Left ventricle myocardium inferior (tissue), 1 donor: ENCODE measurements at regions not wholly inside any gene's neighbourhood (a gene's known extent, or its start where the extent isn't known, plus 50 kb on each side); places are given as distances from the start of the nearest gene placed in this dataset.

Experiments used
- DNase-seq: peaks from one replicate; pipeline ENCODE4 v3.0.0-alpha.2; 2020
- H3K27ac ChIP-seq: fragments of 200-600 bp; replicated peaks from 2 replicates; pipeline ENCODE4 v1.8.0; 2021
- H3K27me3 ChIP-seq: fragments of 200-600 bp; 2 replicates; pipeline ENCODE4 v1.8.0; 2021; ENCODE audit warnings: low read depth
- H3K36me3 ChIP-seq: fragments of 200-600 bp; 2 replicates; pipeline ENCODE4 v1.8.0; 2021
- H3K4me1 ChIP-seq: fragments of 200-600 bp; 2 replicates; pipeline ENCODE4 v1.8.0; 2021
- H3K4me3 ChIP-seq: fragments of 200-600 bp; 2 replicates; pipeline ENCODE4 v1.8.0; 2021; ENCODE audit warnings: mild to moderate bottlenecking, moderate library complexity
- H3K9me3 ChIP-seq: fragments of 200-600 bp; replicated peaks from 2 replicates; pipeline ENCODE4 v1.8.0; 2021
- intact Hi-C: fragments of 100-400 bp; cut with micrococcal nuclease; formaldehyde crosslinking; loops from one replicate; pipeline ENCODE4 v1.11.0; 2022
- TF ChIP-seq, protein P1 (sequence below): fragments of 200-600 bp; IDR thresholded peaks from 2 replicates; pipeline ENCODE4 v1.8.0; 2021; ENCODE audit warnings: antibody characterized with exemption, mild to moderate bottlenecking, borderline replicate concordance
- donor health status: DM: no; HTN: yes; CAD: no; lungs with severe emphysema.

DNA sequence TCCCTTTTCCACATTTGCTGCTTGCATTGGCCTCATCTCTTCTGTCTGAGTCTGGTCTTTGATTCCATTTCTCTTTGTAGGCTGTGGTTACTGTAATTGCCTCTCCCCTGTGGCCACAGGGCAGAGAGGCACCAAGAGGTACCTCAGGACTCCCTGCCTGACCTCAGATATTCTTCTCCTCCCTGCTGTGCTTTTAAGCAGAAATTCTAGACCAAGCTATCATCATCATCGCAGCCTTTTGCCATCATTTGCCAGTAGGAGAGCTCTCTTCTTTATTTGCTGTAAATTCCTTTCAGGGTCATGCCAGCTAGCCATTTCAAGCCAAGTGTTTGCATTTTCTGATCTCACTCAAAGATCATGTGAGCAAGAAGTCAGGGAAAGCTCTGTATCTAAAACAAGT is 369.6 kb downstream of the ICE1 start:
- H3K27me3 ChIP-seq = no peaks in the 10 kb centered on the region
- H3K27ac ChIP-seq = no peak overlapping the region
- TF ChIP-seq, protein P1, sequence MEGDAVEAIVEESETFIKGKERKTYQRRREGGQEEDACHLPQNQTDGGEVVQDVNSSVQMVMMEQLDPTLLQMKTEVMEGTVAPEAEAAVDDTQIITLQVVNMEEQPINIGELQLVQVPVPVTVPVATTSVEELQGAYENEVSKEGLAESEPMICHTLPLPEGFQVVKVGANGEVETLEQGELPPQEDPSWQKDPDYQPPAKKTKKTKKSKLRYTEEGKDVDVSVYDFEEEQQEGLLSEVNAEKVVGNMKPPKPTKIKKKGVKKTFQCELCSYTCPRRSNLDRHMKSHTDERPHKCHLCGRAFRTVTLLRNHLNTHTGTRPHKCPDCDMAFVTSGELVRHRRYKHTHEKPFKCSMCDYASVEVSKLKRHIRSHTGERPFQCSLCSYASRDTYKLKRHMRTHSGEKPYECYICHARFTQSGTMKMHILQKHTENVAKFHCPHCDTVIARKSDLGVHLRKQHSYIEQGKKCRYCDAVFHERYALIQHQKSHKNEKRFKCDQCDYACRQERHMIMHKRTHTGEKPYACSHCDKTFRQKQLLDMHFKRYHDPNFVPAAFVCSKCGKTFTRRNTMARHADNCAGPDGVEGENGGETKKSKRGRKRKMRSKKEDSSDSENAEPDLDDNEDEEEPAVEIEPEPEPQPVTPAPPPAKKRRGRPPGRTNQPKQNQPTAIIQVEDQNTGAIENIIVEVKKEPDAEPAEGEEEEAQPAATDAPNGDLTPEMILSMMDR = no peak
- DNase-seq = no peak
- H3K36me3 ChIP-seq = no peaks in the 10 kb centered on the region
- peaks cover 14% of the 10 kb centered on the region for H3K4me1 ChIP-seq
- intact Hi-C loops = no loop called here
- H3K9me3 ChIP-seq = peaks cover 2% of the 10 kb centered on the region
- no peak overlapping the region for H3K4me3 ChIP-seq

DNA sequence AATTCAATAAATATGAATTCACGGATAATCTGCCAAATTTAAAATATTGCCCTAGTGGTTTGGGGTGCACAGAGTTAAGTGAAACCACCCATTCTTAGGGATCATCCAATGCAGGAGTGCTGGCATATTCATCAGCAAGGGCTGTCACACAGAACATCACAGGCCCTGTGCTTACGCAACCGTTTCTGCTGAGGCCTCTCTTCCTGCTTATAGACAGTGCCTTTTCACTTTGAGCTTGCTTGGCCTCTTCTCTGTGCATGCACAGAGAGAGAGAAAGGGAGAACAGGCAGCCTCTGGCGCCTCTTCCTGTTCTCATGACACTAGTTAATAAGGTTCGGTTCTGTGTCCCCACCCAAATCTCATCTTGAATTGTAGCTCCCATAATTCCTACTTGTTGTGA is 366.3 kb downstream of the ICE1 start:
- Histone ChIP-seq H3K27me3 (no peaks in the 10 kb centered on the region), H3K9me3 (peaks cover 10% of the 10 kb centered on the region), H3K4me1 (no peaks in the 10 kb centered on the region), H3K27ac (no peak overlapping the region), H3K36me3 (no peaks in the 10 kb centered on the region), H3K4me3 (no peak overlapping the region)
- TF ChIP-seq, protein P1 = no peak
- intact Hi-C loops = no loop called here
- no peak for DNase-seq

DNA sequence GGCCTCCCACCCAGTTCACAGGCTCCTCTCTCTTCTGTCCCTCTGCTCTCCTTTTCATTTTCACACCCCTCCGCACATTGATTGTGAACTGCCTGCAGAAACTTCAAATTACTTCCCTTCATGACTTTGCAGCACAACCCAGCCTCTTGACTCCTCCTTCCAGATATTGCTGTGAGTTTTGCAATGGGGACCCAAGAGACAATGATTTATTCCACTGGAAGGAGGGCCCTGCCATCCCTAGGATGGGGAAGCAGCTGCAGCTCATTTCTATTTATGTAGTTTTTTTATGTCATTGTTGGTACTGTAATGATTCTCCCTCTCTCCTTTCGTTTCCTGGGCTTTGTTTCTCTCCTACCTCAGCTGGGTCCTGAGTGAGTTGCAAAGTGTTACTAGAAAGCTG is 364.9 kb downstream of the ICE1 start:
- TF ChIP-seq, protein P1 = no peak
- H3K27me3 ChIP-seq = no peaks in the 10 kb centered on the region
- intact Hi-C loops = no loop called here
- no peaks in the 10 kb centered on the region for H3K36me3 ChIP-seq
- no peak overlapping the region for H3K27ac ChIP-seq
- no peak overlapping the region for H3K4me3 ChIP-seq
- DNase-seq = no peak
- H3K4me1 ChIP-seq = no peaks in the 10 kb centered on the region
- H3K9me3 ChIP-seq = peaks cover 10% of the 10 kb centered on the region

DNA sequence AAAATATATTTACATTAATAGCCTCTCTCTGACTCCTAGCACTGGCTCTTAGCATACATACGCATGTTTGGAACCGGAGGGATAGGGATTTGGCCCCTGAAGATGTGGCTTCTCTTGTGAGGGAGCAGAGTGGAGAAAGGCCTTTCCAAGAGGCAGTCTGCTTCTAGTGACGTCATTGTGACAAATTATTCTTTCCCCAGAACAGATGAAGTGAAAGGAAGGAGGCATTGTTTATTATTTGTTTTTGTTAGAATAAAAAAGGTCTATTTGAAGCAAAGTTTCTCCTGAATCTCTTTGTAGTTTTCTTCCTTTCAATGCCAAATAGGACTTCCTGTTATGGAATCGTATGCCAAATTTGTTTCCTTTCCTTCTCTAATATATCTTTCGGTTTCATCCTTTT is 361.6 kb downstream of the ICE1 start:
- Histone ChIP-seq H3K9me3 (peaks cover 10% of the 10 kb centered on the region), H3K4me3 (no peak overlapping the region), H3K36me3 (no peaks in the 10 kb centered on the region), H3K27me3 (no peaks in the 10 kb centered on the region), H3K4me1 (no peaks in the 10 kb centered on the region), H3K27ac (no peak overlapping the region)
- TF ChIP-seq, protein P1 = no peak
- intact Hi-C loops = no loop called here
- DNase-seq = no peak

DNA sequence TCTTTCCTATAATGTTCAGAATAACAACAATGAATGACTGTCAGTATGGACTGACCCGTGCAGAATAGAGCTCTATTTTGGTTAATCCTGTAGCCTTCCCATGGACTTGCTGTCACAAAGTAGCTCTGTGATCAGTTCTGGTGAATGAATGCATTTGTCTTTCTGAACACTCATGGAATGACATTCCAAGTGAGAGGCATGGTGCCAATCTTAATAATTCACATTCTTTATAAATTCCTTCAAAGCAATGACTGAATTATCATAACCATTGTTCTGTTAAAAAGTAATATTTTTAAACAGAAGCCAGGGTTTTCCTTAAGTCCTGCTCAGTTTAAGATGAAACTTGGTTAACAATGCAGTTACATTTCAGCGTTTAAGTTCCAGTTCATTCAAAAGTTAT is 360.5 kb downstream of the ICE1 start:
- H3K27me3 ChIP-seq = no peaks in the 10 kb centered on the region
- TF ChIP-seq, protein P1 = no peak
- no peak for DNase-seq
- no peak overlapping the region for H3K27ac ChIP-seq
- intact Hi-C loops = no loop called here
- H3K4me1 ChIP-seq = no peaks in the 10 kb centered on the region
- peaks cover 10% of the 10 kb centered on the region for H3K9me3 ChIP-seq
- H3K36me3 ChIP-seq = no peaks in the 10 kb centered on the region
- no peak overlapping the region for H3K4me3 ChIP-seq

DNA sequence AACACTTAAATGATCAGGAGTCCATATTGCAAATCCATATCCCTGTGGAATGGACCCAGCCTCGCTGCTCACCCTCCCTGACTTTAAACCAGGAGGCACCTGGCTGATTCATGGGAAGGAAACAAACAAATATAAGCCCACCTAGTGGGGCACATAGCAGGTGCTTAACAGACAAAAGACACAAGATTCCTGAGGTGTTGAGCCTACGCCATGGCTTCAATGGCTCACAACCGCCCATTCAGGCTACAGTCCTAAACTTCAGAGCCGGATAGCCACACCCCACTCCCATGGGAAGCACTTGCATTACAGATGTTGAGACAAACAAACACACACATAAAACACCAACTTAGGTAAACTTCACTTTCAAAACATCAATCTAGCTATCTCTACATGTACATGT is 359.9 kb downstream of the ICE1 start:
- no peak overlapping the region for H3K27ac ChIP-seq
- TF ChIP-seq, protein P1 = no peak
- no peak for DNase-seq
- no peaks in the 10 kb centered on the region for H3K27me3 ChIP-seq
- no peaks in the 10 kb centered on the region for H3K36me3 ChIP-seq
- peaks cover 10% of the 10 kb centered on the region for H3K9me3 ChIP-seq
- intact Hi-C loops = no loop called here
- H3K4me1 ChIP-seq = no peaks in the 10 kb centered on the region
- H3K4me3 ChIP-seq = no peak overlapping the region
